Adrenal gland (tissue), 5 donors: ENCODE measurements at regions not wholly inside any gene's neighbourhood (a gene's known extent, or its start where the extent isn't known, plus 50 kb on each side); places are given as distances from the start of the nearest gene placed in this dataset.

ENCODE experiments used
- POLR2A ChIP-seq, 2 donors: fragments of 450-650 bp; IDR thresholded peaks; one replicate each; pipeline ENCODE4 v1.6.1; 2017; ENCODE audit warnings: antibody characterized with exemption in 2 of 2, mild to moderate bottlenecking in 2 of 2, moderate library complexity in 1 of 2
- TF ChIP-seq, protein P1 (sequence below), 6 experiments: fragments of 450-650 bp in 4 of 6; fragments of 200-600 bp in 2 of 6; sonication (generic) in 1 of 6; IDR thresholded peaks; 1 replicate in 5 of 6; 2 replicates in 1 of 6; pipeline versions ENCODE4 v1.5.1 to v1.8.0; 2016 to 2021; ENCODE audit warnings: antibody characterized with exemption in 6 of 6, mild to moderate bottlenecking in 2 of 6, moderate library complexity in 1 of 6
- donor health status: DM: no; HTN: no; CAD: no.

DNA sequence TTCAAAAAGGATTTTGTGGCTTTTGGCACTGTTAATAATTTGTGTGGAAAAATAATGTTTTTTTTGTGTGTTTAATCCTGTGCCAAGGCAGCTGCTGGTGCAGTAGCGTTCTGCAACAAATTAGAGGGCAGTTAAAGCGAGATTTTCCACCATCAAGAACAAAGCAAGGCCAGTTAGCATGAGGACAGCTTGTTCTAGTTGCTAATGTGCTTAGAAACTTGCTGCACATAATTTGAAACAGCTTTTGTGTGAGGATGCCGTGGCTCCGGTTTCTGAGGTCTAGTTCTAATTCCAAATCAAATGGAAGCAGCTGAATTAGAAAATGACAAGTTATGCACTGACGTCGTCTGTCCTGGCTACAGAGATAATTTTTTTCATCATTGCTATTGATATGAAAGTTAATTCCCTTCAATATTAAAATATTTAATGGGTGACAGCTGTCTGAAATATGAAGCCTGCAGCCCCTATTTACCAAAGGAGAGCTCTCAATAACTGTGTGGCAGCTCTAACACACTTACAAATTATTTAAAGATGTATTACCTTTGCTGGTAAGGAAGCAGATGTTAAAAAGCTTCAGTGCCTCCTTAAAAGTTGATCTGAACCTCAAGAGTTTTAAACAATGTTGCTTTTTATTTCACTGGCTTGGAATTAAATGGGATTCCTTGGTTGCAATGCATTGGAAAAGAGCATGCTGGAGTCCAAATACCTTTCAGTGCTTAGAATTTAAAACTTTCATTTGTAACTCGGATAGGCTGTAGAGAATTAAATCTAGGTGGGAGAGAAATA, 128.6 kb downstream of the SPATA31D1 start:
- no peak for TF ChIP-seq POLR2A (IDR thresholded peaks at IDR 0.05)
- TF ChIP-seq, protein P1, sequence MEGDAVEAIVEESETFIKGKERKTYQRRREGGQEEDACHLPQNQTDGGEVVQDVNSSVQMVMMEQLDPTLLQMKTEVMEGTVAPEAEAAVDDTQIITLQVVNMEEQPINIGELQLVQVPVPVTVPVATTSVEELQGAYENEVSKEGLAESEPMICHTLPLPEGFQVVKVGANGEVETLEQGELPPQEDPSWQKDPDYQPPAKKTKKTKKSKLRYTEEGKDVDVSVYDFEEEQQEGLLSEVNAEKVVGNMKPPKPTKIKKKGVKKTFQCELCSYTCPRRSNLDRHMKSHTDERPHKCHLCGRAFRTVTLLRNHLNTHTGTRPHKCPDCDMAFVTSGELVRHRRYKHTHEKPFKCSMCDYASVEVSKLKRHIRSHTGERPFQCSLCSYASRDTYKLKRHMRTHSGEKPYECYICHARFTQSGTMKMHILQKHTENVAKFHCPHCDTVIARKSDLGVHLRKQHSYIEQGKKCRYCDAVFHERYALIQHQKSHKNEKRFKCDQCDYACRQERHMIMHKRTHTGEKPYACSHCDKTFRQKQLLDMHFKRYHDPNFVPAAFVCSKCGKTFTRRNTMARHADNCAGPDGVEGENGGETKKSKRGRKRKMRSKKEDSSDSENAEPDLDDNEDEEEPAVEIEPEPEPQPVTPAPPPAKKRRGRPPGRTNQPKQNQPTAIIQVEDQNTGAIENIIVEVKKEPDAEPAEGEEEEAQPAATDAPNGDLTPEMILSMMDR (IDR thresholded peaks at IDR 0.05) = no peak
